ENCODE measurements at regions not wholly inside any gene's neighbourhood (a gene's known extent, or its start where the extent isn't known, plus 50 kb on each side); places are given as distances from the start of the nearest gene placed in this dataset.

DNA sequence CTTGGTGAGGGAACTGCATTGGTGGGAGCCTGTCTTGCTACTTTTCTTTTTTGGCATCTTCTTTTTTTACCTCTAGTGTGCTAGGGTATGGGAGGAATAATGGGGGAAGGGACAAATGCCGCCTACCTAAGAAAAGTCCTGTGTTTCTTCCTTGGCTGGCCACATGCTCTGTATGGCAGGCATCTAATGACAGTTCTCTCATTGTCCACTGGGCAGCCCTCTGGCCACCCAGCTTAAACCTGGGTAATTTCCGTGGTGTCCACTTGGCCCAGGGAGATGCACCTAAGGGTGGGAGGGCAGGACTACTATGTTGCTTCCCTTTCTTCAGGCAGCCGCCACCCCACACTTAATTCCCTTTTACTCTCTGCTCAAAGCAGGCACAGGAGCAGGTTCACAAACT, 173.1 kb downstream of the YTHDC2 start:
- DNase-seq (ENCODE audit: extremely low spot score), result no peak
- ChIA-PET POLR2A (no interaction called here), CTCF (interaction anchor here (1.0 to 2.0 kb wide), 3 partner anchors 9 to 764 kb away, joined by 3 to 5 read pairs (median 3); no protein-coding TSS in a partner anchor)
- TF ChIP-seq CTCF (IDR thresholded peaks at IDR 0.05; ENCODE audit: control extremely low read depth, extremely low read depth, low read depth, missing control alignments), result no peak

DNA sequence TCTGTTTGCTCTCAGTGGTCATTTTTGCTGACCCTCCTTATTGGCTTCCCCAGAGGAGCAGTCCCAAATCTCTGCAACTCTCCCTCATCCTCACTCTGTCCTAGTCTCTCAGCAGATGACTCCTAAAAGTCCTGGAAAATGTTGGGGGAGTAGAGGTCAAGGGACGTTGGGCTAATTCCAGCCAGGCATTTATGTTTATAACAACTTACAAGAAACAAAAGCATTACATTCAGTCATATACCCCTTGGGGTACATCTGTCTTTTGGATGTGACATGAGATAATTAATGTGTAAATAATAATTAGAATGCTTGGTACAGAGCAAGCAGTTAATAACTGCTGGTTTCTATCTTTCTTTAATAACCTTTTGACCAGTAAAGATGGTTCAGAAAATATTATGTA, 176.2 kb downstream of the YTHDC2 start:
- no peak for DNase-seq (ENCODE audit: extremely low spot score)
- ChIA-PET CTCF (interaction anchor here (1.5 kb wide), 1 partner anchor 10 kb away, joined by 4 read pairs; no protein-coding TSS in a partner anchor), POLR2A (no interaction called here)
- no peak for TF ChIP-seq CTCF (IDR thresholded peaks at IDR 0.05; ENCODE audit: control extremely low read depth, extremely low read depth, low read depth, missing control alignments)

- CTCF ChIA-PET, result no interaction called here
- POLR2A ChIA-PET, result no interaction called here
- DNase-seq (ENCODE audit: extremely low spot score), result no peak
- TF ChIP-seq CTCF (IDR thresholded peaks at IDR 0.05; ENCODE audit: control extremely low read depth, extremely low read depth, low read depth, missing control alignments), result no peak
These were observed 179.0 kb downstream of the YTHDC2 start for GRCh38 chr5:113692466-113692865.

DNA sequence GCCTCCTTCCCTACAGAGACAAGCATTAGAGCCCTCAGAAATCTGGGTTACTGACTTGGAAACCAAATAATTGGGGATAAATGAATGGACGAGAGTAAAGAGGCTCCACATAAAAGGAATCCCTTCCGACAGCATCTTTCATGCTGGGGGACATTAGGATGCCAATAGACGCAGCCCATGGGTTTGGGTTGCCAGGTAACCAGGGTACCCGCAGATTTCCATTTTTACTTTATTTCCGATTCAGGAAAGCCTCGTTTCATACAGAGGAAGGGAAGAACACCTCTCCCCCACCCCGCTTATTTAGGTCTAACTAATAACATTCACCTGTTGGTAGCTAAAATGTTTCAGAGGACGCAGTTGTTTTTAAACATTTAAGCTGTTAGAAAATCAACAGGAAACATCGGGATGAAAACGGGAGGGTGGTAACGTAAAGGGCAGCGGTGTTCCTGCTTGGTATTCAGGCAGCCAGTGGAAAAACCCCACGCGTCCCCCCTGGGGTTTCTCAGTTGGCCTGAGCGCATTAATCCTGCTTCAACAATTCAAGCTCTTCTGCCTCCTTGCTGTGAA, 179.5 kb downstream of the YTHDC2 start:
- DNase-seq (ENCODE audit: extremely low spot score), result no peak
- ChIA-PET POLR2A (no interaction called here), CTCF (interaction anchor here (1.1 kb wide), 1 partner anchor 14 kb away, joined by 3 read pairs; no protein-coding TSS in a partner anchor)
- TF ChIP-seq CTCF (IDR thresholded peaks at IDR 0.05; ENCODE audit: control extremely low read depth, extremely low read depth, low read depth, missing control alignments), result no peak

- no peak for TF ChIP-seq CTCF (IDR thresholded peaks at IDR 0.05; ENCODE audit: control extremely low read depth, extremely low read depth, low read depth, missing control alignments)
- DNase-seq (ENCODE audit: extremely low spot score), result no peak
- CTCF ChIA-PET, result interaction anchor here (1.1 kb wide), 1 partner anchor 13 kb away, joined by 3 read pairs; no protein-coding TSS in a partner anchor
- POLR2A ChIA-PET, result no interaction called here
These were observed 180.2 kb downstream of the YTHDC2 start for GRCh38 chr5:113693701-113694100.

DNA sequence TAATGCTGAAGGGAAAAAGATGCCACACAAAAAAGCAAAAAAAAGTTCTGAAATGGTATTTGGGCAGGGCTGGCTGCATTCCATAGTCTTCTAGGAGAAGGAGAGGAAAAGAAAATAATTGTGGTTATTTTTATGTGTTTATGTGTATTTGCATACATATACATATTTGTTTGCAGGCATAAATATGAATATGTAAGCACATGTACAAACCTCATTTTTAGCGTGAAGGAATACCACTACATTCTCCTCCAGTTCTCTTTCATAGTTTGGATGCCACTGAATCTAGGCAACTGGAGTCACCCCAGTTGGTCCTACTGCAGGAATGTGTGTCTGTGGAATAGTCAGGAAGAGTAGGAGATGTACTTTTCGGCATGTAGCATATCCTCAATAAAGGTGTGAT, 181.1 kb downstream of the YTHDC2 start:
- no peak for TF ChIP-seq CTCF (IDR thresholded peaks at IDR 0.05; ENCODE audit: control extremely low read depth, extremely low read depth, low read depth, missing control alignments)
- POLR2A ChIA-PET, result no interaction called here
- no peak for DNase-seq (ENCODE audit: extremely low spot score)
- CTCF ChIA-PET, result interaction anchor here (1.2 kb wide), 1 partner anchor 15 kb away, joined by 3 read pairs; no protein-coding TSS in a partner anchor

All from GM10248 (cell line).